ENCODE measurements at regions not wholly inside any gene's neighbourhood (a gene's known extent, or its start where the extent isn't known, plus 50 kb on each side); places are given as distances from the start of the nearest gene placed in this dataset.

DNA sequence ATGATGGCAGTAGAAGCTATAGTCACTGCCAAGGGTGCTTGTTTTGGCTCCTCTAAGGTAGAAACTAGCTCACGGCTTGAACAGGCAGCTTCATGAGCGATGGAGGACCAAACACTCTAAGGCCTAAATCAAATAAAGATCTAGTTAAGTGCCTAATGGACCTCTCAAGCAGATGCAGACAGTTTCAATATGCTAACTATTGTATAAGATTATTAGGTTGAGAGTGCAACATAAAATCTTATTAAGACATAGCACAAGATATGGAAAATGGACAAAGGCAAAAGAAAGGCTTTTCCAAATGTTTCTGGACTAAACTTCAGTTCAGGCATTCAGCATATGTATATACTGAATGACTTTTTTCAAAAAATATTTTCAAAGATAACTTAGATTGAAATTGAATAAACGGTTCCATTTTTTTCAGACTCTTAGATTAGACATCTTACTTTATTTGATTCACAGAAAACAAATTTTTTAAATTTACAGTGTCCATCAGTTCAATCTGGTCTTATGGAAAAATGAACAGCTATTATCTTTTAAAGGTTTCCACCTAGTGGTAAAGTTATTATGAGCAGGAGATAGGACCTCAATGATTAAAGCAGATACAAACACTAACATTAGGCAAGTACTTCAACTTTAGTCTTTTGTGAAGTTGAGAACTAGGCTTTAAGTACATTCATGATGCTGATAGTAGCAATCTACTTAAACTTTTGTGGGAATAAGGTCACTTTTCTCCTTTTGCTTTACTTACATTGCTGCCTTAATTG, 1167.7 kb downstream of the MAT2B start:
- Histone ChIP-seq H3K9me3 (ENCODE audit: control insufficient read depth in 2 of 2, low read length in 2 of 2) (no peaks in the 10 kb centered on the region), H3K9ac (ENCODE audit: low read length in 2 of 2) (no peak overlapping the region), H3K4me1 (ENCODE audit: control insufficient read depth, insufficient read depth, low read length) (no peaks in the 10 kb centered on the region), H3K27me3 (ENCODE audit: control insufficient read depth in 1 of 2, insufficient read depth in 2 of 2, low read length in 2 of 2) (no peaks in the 10 kb centered on the region), H3K36me3 (ENCODE audit: control insufficient read depth in 2 of 2, insufficient read depth in 2 of 2, low read length in 2 of 2) (no peaks in the 10 kb centered on the region), H3K27ac (ENCODE audit: low read length) (no peak overlapping the region), H3K4me3 (ENCODE audit: low read length in 2 of 2) (no peak overlapping the region)

DNA sequence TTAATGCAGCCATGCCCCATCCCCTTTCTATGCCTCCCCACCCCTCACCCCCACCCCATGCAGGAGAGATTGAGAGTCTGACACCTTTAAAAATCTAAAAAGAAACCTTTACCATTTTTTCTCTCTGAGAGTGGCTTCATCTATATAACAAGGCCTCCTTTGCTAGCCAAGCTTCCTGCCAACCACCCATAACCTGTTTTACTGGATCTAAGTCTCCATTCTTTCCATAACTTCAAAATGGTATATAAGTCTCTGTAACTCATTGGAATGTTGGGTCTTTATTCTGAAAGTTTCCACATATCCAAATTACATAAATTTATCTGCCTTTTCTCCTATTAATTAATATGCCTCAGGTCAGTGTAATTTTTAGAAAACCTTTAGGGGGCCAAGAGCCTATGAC, 1174.0 kb downstream of the MAT2B start:
- H3K4me3 ChIP-seq (ENCODE audit: low read length in 2 of 2): no peak overlapping the region
- no peaks in the 10 kb centered on the region for H3K27me3 ChIP-seq (ENCODE audit: control insufficient read depth in 1 of 2, insufficient read depth in 2 of 2, low read length in 2 of 2)
- H3K9me3 ChIP-seq (ENCODE audit: control insufficient read depth in 2 of 2, low read length in 2 of 2): no peaks in the 10 kb centered on the region
- H3K4me1 ChIP-seq (ENCODE audit: control insufficient read depth, insufficient read depth, low read length): no peaks in the 10 kb centered on the region
- no peak overlapping the region for H3K27ac ChIP-seq (ENCODE audit: low read length)
- no peaks in the 10 kb centered on the region for H3K36me3 ChIP-seq (ENCODE audit: control insufficient read depth in 2 of 2, insufficient read depth in 2 of 2, low read length in 2 of 2)
- no peak overlapping the region for H3K9ac ChIP-seq (ENCODE audit: low read length in 2 of 2)

DNA sequence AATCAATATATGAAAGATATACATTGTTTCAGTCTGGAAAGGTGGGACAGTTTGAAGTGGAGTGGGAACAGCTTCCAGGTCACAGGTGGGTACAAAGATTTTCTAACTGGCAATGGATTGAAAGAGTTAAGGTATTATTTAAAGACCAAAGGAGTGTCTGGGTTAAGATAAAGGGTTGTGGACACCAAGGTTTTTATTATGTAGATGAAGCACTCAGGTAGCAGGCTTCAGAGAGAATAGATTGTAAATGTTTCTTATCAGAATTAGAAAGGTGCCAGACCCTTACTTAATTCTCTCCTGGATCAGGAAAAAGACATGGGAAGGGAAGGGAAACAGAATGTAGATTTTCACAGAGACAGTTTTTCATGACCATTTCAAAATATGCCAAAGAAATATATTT, 1174.8 kb downstream of the MAT2B start:
- Histone ChIP-seq H3K9ac (ENCODE audit: low read length in 2 of 2) (no peak overlapping the region), H3K27me3 (ENCODE audit: control insufficient read depth in 1 of 2, insufficient read depth in 2 of 2, low read length in 2 of 2) (no peaks in the 10 kb centered on the region), H3K4me1 (ENCODE audit: control insufficient read depth, insufficient read depth, low read length) (no peaks in the 10 kb centered on the region), H3K9me3 (ENCODE audit: control insufficient read depth in 2 of 2, low read length in 2 of 2) (no peaks in the 10 kb centered on the region), H3K4me3 (ENCODE audit: low read length in 2 of 2) (no peak overlapping the region), H3K36me3 (ENCODE audit: control insufficient read depth in 2 of 2, insufficient read depth in 2 of 2, low read length in 2 of 2) (no peaks in the 10 kb centered on the region), H3K27ac (ENCODE audit: low read length) (no peak overlapping the region)

DNA sequence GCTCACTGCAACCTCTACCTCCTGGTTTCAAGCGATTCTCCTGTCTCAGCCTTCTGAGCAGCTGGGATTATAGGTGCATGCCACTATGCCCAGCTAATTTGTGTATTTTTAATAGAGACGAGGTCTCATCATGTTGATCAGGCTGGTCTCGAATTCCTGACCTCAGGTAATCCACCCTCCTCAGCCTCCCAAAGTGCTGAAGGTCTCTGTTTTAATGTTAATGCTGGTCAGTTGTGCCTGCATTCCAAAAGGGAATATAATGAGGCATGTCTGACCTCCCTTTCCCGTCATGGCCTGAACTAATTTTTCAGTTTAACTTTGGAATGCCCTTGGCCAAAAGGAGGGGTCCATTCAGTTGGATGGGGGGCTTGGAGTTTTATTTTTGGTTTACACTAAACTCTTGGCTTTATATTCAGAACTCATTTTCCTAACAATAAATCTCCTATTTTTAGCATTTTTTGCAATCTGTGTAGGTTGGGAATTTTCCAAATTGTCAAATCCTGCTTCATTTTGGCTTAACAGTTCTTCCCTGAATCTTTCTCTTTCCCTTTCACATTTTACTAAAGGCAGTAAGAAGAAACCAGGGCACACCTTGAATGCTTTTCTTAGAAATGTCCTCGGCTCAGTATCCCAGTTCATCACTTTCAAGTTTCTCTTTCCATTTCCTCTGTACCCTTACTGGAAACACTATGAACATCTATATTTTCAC, 1175.5 kb downstream of the MAT2B start:
- no peak overlapping the region for H3K4me3 ChIP-seq (ENCODE audit: low read length in 2 of 2)
- no peaks in the 10 kb centered on the region for H3K9me3 ChIP-seq (ENCODE audit: control insufficient read depth in 2 of 2, low read length in 2 of 2)
- H3K36me3 ChIP-seq (ENCODE audit: control insufficient read depth in 2 of 2, insufficient read depth in 2 of 2, low read length in 2 of 2): no peaks in the 10 kb centered on the region
- no peak overlapping the region for H3K27ac ChIP-seq (ENCODE audit: low read length)
- H3K9ac ChIP-seq (ENCODE audit: low read length in 2 of 2): no peak overlapping the region
- H3K4me1 ChIP-seq (ENCODE audit: control insufficient read depth, insufficient read depth, low read length): no peaks in the 10 kb centered on the region
- H3K27me3 ChIP-seq (ENCODE audit: control insufficient read depth in 1 of 2, insufficient read depth in 2 of 2, low read length in 2 of 2): no peaks in the 10 kb centered on the region

DNA sequence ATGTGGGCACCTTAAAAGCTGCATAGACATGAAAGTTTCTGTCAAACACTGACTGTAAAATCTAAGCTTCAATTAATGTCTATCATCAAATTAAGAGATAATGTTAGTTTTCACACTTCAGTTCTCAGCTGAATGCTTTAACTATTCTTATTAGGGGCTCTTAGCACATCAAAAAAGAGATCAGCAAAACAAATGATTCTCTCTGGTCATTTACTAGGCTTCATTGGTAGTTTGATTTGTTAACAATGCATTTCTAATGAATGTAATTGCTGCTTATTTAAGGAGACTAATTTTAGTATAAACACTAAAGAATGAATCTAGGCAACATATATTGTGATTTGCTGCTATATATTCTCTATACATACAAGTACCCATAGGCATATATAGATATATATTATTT, 1182.0 kb downstream of the MAT2B start:
- H3K4me3 ChIP-seq (ENCODE audit: low read length in 2 of 2): no peak overlapping the region
- no peaks in the 10 kb centered on the region for H3K27me3 ChIP-seq (ENCODE audit: control insufficient read depth in 1 of 2, insufficient read depth in 2 of 2, low read length in 2 of 2)
- no peaks in the 10 kb centered on the region for H3K9me3 ChIP-seq (ENCODE audit: control insufficient read depth in 2 of 2, low read length in 2 of 2)
- no peaks in the 10 kb centered on the region for H3K4me1 ChIP-seq (ENCODE audit: control insufficient read depth, insufficient read depth, low read length)
- no peaks in the 10 kb centered on the region for H3K36me3 ChIP-seq (ENCODE audit: control insufficient read depth in 2 of 2, insufficient read depth in 2 of 2, low read length in 2 of 2)
- H3K27ac ChIP-seq (ENCODE audit: low read length): no peak overlapping the region
- no peak overlapping the region for H3K9ac ChIP-seq (ENCODE audit: low read length in 2 of 2)

DNA sequence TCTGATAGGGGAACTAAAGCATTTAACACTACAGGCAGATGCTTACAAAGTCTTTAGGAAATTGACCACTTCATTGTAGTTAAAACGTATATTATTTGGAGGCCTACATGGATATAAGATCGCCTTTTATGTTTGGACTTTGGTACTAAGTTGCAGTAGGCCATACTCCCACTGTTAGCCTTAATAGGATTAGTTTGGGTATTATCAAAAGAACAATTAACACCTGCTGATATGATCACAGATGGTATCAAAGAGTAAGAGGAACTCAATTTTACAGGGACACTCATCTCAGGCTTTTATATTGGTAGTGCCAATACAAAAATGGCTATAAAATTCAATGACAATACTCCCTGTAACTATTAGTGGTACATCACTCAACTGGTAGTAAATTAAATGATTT, 1183.0 kb downstream of the MAT2B start:
- Histone ChIP-seq H3K36me3 (ENCODE audit: control insufficient read depth in 2 of 2, insufficient read depth in 2 of 2, low read length in 2 of 2) (no peaks in the 10 kb centered on the region), H3K27me3 (ENCODE audit: control insufficient read depth in 1 of 2, insufficient read depth in 2 of 2, low read length in 2 of 2) (no peaks in the 10 kb centered on the region), H3K4me3 (ENCODE audit: low read length in 2 of 2) (no peak overlapping the region), H3K9ac (ENCODE audit: low read length in 2 of 2) (no peak overlapping the region), H3K27ac (ENCODE audit: low read length) (no peak overlapping the region), H3K4me1 (ENCODE audit: control insufficient read depth, insufficient read depth, low read length) (no peaks in the 10 kb centered on the region), H3K9me3 (ENCODE audit: control insufficient read depth in 2 of 2, low read length in 2 of 2) (no peaks in the 10 kb centered on the region)

DNA sequence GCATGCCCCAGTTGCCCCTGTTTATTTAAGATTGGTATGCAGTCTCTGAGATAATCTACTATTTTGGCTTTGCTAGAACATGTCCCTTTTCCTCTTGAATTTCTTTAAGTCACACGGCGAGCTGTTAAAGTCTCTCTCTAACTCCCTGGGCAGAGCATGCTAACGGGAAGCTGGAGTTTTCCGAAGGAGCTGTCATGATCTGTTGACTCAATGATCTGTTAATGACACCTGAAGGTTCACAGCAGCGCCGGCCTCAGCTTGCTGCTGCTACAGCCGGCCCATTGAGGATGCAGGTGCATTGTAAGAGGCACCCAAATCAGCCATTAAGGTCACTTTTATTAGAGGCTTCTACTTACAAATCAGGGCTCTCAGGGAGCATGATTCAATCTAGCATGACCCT, 1203.4 kb downstream of the MAT2B start:
- Histone ChIP-seq H3K27me3 (ENCODE audit: control insufficient read depth in 1 of 2, insufficient read depth in 2 of 2, low read length in 2 of 2) (no peaks in the 10 kb centered on the region), H3K27ac (ENCODE audit: low read length) (no peak overlapping the region), H3K36me3 (ENCODE audit: control insufficient read depth in 2 of 2, insufficient read depth in 2 of 2, low read length in 2 of 2) (no peaks in the 10 kb centered on the region), H3K4me1 (ENCODE audit: control insufficient read depth, insufficient read depth, low read length) (no peaks in the 10 kb centered on the region), H3K9ac (ENCODE audit: low read length in 2 of 2) (no peak overlapping the region), H3K9me3 (ENCODE audit: control insufficient read depth in 2 of 2, low read length in 2 of 2) (no peaks in the 10 kb centered on the region), H3K4me3 (ENCODE audit: low read length in 2 of 2) (no peak overlapping the region)

DNA sequence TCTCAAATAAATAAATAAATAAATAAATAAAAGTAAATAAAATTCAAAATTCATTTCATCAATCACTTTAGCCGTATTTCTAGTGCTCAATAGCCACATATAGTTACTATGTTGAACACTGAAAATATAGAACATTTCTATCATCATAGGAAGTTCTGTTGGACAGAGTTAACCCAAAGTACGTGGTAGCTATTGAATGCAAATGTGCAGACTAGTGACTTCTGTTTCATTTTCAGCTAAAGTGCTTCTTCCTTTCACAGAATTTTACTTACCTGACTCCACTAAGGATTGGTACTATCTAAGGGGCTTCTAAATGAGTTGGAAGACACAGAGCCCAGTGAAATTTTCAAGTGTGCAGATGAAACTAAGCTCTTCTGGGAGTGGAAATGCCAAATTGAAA, 1208.3 kb downstream of the MAT2B start:
- Histone ChIP-seq H3K27ac (ENCODE audit: low read length) (no peak overlapping the region), H3K9me3 (ENCODE audit: control insufficient read depth in 2 of 2, low read length in 2 of 2) (no peaks in the 10 kb centered on the region), H3K4me1 (ENCODE audit: control insufficient read depth, insufficient read depth, low read length) (no peaks in the 10 kb centered on the region), H3K27me3 (ENCODE audit: control insufficient read depth in 1 of 2, insufficient read depth in 2 of 2, low read length in 2 of 2) (no peaks in the 10 kb centered on the region), H3K4me3 (ENCODE audit: low read length in 2 of 2) (no peak overlapping the region), H3K36me3 (ENCODE audit: control insufficient read depth in 2 of 2, insufficient read depth in 2 of 2, low read length in 2 of 2) (no peaks in the 10 kb centered on the region), H3K9ac (ENCODE audit: low read length in 2 of 2) (no peak overlapping the region)

DNA sequence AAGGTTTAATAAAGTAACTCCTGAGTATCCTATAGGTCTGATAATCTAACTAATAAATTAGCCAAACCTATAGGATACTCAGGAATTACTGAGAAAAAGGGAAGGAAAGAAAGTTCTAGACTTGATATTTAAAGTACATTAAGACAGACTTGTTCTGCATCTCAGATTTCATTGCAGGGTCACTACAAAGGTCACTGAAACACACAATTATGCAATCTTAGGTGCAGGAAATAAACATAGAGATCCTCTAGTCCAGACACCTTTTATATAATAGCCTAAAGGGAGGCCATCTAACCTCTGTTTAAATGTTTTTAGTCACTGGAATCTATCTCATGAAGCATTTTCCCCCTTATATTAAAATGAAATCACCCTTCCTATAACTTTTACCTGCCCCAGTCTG, 1215.7 kb downstream of the MAT2B start:
- Histone ChIP-seq H3K36me3 (ENCODE audit: control insufficient read depth in 2 of 2, insufficient read depth in 2 of 2, low read length in 2 of 2) (no peaks in the 10 kb centered on the region), H3K9ac (ENCODE audit: low read length in 2 of 2) (no peak overlapping the region), H3K27me3 (ENCODE audit: control insufficient read depth in 1 of 2, insufficient read depth in 2 of 2, low read length in 2 of 2) (no peaks in the 10 kb centered on the region), H3K4me3 (ENCODE audit: low read length in 2 of 2) (no peak overlapping the region), H3K27ac (ENCODE audit: low read length) (no peak overlapping the region), H3K9me3 (ENCODE audit: control insufficient read depth in 2 of 2, low read length in 2 of 2) (no peaks in the 10 kb centered on the region), H3K4me1 (ENCODE audit: control insufficient read depth, insufficient read depth, low read length) (no peaks in the 10 kb centered on the region)

DNA sequence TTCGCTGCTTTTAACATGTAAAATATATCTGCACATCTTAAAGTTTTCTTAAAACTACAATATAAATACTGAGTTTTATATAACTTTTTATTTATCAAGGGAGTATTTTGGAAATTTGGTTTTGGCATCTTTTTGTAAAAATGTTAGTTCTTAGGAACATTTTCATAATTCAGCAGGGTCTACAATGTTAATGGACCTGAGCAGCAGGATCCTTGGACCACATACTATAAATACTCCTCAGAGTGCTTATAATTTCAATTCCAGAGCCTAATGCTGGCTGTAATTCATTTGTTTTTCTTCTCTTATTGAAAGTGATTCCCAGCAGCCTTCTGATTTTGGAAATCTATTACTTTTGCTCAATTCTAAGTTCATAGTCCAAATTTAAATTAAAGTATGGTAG, 1216.2 kb downstream of the MAT2B start:
- H3K4me3 ChIP-seq (ENCODE audit: low read length in 2 of 2): no peak overlapping the region

DNA sequence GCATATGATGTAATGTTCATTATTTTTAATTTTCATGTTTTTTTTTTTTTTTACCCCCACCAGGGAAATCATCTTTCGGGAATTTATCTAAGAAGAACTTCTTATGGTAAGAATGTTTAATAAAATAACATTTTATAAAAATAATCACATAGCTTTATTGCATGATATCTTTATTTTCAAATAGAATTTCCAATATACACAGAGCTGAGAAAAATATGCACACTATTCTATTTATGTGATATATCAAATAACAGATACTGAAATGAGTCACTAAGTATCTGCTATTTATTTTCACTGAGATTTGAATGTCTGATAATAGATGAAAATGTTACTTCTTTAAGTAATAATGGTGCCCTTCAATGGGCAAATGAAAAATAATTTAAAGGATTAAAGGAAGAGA, 1217.3 kb downstream of the MAT2B start:
- no peaks in the 10 kb centered on the region for H3K36me3 ChIP-seq (ENCODE audit: control insufficient read depth in 2 of 2, insufficient read depth in 2 of 2, low read length in 2 of 2)
- H3K4me1 ChIP-seq (ENCODE audit: control insufficient read depth, insufficient read depth, low read length): no peaks in the 10 kb centered on the region
- no peak overlapping the region for H3K9ac ChIP-seq (ENCODE audit: low read length in 2 of 2)
- H3K27ac ChIP-seq (ENCODE audit: low read length): no peak overlapping the region
- no peaks in the 10 kb centered on the region for H3K27me3 ChIP-seq (ENCODE audit: control insufficient read depth in 1 of 2, insufficient read depth in 2 of 2, low read length in 2 of 2)
- H3K4me3 ChIP-seq (ENCODE audit: low read length in 2 of 2): no peak overlapping the region
- no peaks in the 10 kb centered on the region for H3K9me3 ChIP-seq (ENCODE audit: control insufficient read depth in 2 of 2, low read length in 2 of 2)

More for the DNA sequence above, 1216.2 kb downstream of the MAT2B start:
- H3K27me3 ChIP-seq (ENCODE audit: control insufficient read depth in 1 of 2, insufficient read depth in 2 of 2, low read length in 2 of 2): no peaks in the 10 kb centered on the region
- H3K27ac ChIP-seq (ENCODE audit: low read length): no peak overlapping the region
- H3K36me3 ChIP-seq (ENCODE audit: control insufficient read depth in 2 of 2, insufficient read depth in 2 of 2, low read length in 2 of 2): no peaks in the 10 kb centered on the region
- H3K4me1 ChIP-seq (ENCODE audit: control insufficient read depth, insufficient read depth, low read length): no peaks in the 10 kb centered on the region
- no peaks in the 10 kb centered on the region for H3K9me3 ChIP-seq (ENCODE audit: control insufficient read depth in 2 of 2, low read length in 2 of 2)
- H3K9ac ChIP-seq (ENCODE audit: low read length in 2 of 2): no peak overlapping the region

Measured in stomach smooth muscle (tissue), 2 donors.